Peyer's patch (tissue), 4 donors: ENCODE measurements at regions not wholly inside any gene's neighbourhood (a gene's known extent, or its start where the extent isn't known, plus 50 kb on each side); places are given as distances from the start of the nearest gene placed in this dataset.

Experiments
- DNase-seq, 3 donors: peaks; one replicate each; pipeline ENCODE4 v3.0.0-alpha.2; 2017 to 2019
- H3K27ac ChIP-seq, 4 donors: fragments of 200-600 bp; sonication (generic); one replicate each; pipeline ENCODE4 v1.5.1; 2016 to 2019
- H3K27me3 ChIP-seq, 2 donors: fragments of 200-600 bp; sonication (generic); one replicate each; pipeline ENCODE4 v1.5.1; 2019
- H3K36me3 ChIP-seq, 3 donors: fragments of 200-600 bp; sonication (generic); one replicate each; pipeline ENCODE4 v1.5.1; 2016 to 2019
- H3K4me1 ChIP-seq, 4 donors: fragments of 200-600 bp; sonication (generic); one replicate each; pipeline ENCODE4 v1.5.1; 2016 to 2019
- H3K4me3 ChIP-seq, 4 donors: fragments of 200-600 bp; sonication (generic); 1 replicate in 3 of 4; 2 replicates in 1 of 4; pipeline ENCODE4 v1.5.1; 2016 to 2019; ENCODE audit warnings: mild to moderate bottlenecking in 1 of 4
- H3K9me3 ChIP-seq, 4 donors: fragments of 200-600 bp; sonication (generic); one replicate each; pipeline ENCODE4 v1.5.1; 2016 to 2019; ENCODE audit warnings: mild to moderate bottlenecking in 1 of 4
- CTCF ChIP-seq, 6 experiments: fragments of 450-650 bp in 4 of 6; fragments of 200-600 bp in 2 of 6; sonication (generic) in 1 of 6; IDR thresholded peaks; one replicate each; pipeline ENCODE4 v1.5.1; 2017 to 2019; ENCODE audit warnings: antibody characterized with exemption in 6 of 6, mild to moderate bottlenecking in 3 of 6, moderate library complexity in 1 of 6
- POLR2A ChIP-seq, 2 donors: fragments of 450-650 bp; IDR thresholded peaks; one replicate each; pipeline ENCODE4 v1.5.1; 2017; ENCODE audit warnings: antibody characterized with exemption in 2 of 2, mild to moderate bottlenecking in 2 of 2, moderate library complexity in 2 of 2

GRCh38 chr7:12751764-12752163, 64.3 kb downstream of the ARL4A start:
- TF ChIP-seq CTCF (IDR thresholded peaks at IDR 0.05) (no peak), POLR2A (IDR thresholded peaks at IDR 0.05) (no peak)
- Histone ChIP-seq H3K27ac (no peak overlapping the region), H3K4me3 (no peak overlapping the region), H3K4me1 (no peaks in the 10 kb centered on the region), H3K27me3 (no peaks in the 10 kb centered on the region), H3K9me3 (no peaks in the 10 kb centered on the region), H3K36me3 (no peaks in the 10 kb centered on the region)
- no peak for DNase-seq

GRCh38 chr7:12754179-12754578, 66.7 kb downstream of the ARL4A start:
- no peak for DNase-seq
- H3K36me3 ChIP-seq, result no peaks in the 10 kb centered on the region
- no peaks in the 10 kb centered on the region for H3K4me1 ChIP-seq
- H3K27me3 ChIP-seq, result no peaks in the 10 kb centered on the region
- no peaks in the 10 kb centered on the region for H3K9me3 ChIP-seq
- H3K27ac ChIP-seq, result no peak overlapping the region
- TF ChIP-seq POLR2A (IDR thresholded peaks at IDR 0.05) (no peak), CTCF (IDR thresholded peaks at IDR 0.05) (no peak)
- H3K4me3 ChIP-seq, result no peak overlapping the region

- H3K4me3 ChIP-seq, result no peak overlapping the region
- no peaks in the 10 kb centered on the region for H3K9me3 ChIP-seq
- no peaks in the 10 kb centered on the region for H3K36me3 ChIP-seq
- no peaks in the 10 kb centered on the region for H3K4me1 ChIP-seq
- no peaks in the 10 kb centered on the region for H3K27me3 ChIP-seq
- DNase-seq, result no peak
- H3K27ac ChIP-seq, result no peak overlapping the region
- no peak for TF ChIP-seq CTCF (IDR thresholded peaks at IDR 0.05)
- no peak for TF ChIP-seq POLR2A (IDR thresholded peaks at IDR 0.05)
Measured at GRCh38 chr7:12756821-12757220, 69.4 kb downstream of the ARL4A start.

- no peaks in the 10 kb centered on the region for H3K9me3 ChIP-seq
- H3K36me3 ChIP-seq, result no peaks in the 10 kb centered on the region
- TF ChIP-seq POLR2A (IDR thresholded peaks at IDR 0.05) (no peak), CTCF (IDR thresholded peaks at IDR 0.05) (no peak)
- H3K27ac ChIP-seq, result no peak overlapping the region
- H3K4me3 ChIP-seq, result no peak overlapping the region
- no peaks in the 10 kb centered on the region for H3K27me3 ChIP-seq
- DNase-seq, result no peak
- H3K4me1 ChIP-seq, result no peaks in the 10 kb centered on the region
Measured at GRCh38 chr7:12757443-12757842, 70.0 kb downstream of the ARL4A start.

GRCh38 chr7:12759151-12759550, 71.7 kb downstream of the ARL4A start:
- H3K4me3 ChIP-seq, result no peak overlapping the region
- DNase-seq, result no peak
- no peak overlapping the region for H3K27ac ChIP-seq
- no peaks in the 10 kb centered on the region for H3K36me3 ChIP-seq
- no peaks in the 10 kb centered on the region for H3K27me3 ChIP-seq
- TF ChIP-seq POLR2A (IDR thresholded peaks at IDR 0.05) (no peak), CTCF (IDR thresholded peaks at IDR 0.05) (no peak)
- no peaks in the 10 kb centered on the region for H3K9me3 ChIP-seq
- H3K4me1 ChIP-seq, result no peaks in the 10 kb centered on the region

- Histone ChIP-seq H3K4me1 (no peaks in the 10 kb centered on the region), H3K9me3 (no peaks in the 10 kb centered on the region), H3K27ac (no peak overlapping the region), H3K36me3 (no peaks in the 10 kb centered on the region), H3K27me3 (no peaks in the 10 kb centered on the region), H3K4me3 (no peak overlapping the region)
- TF ChIP-seq CTCF (IDR thresholded peaks at IDR 0.05) (no peak), POLR2A (IDR thresholded peaks at IDR 0.05) (no peak)
- DNase-seq, result no peak
Measured at GRCh38 chr7:12761111-12761510, 73.7 kb downstream of the ARL4A start.
